WTC11 (cell line): ENCODE measurements at regions not wholly inside any gene's neighbourhood (a gene's known extent, or its start where the extent isn't known, plus 50 kb on each side); places are given as distances from the start of the nearest gene placed in this dataset.
A peak's percentile ranks its signal among the peaks of the same experiment; 100 is the strongest.

Source experiments
- ATAC-seq: fragments of 200-7000 bp; cut with Tn5 transposase; 2 replicates; pipeline ENCODE4 v1.10.0; 2021; ENCODE audit warnings: mild to moderate bottlenecking, moderate library complexity
- CTCF ChIA-PET: fragments of 300-600 bp; sonication (Branson Sonifier 250); formaldehyde crosslinking; loops from one replicate; lab custom pipeline; 2021; ENCODE audit warnings: antibody characterized with exemption; lab: Charles Lee
- POLR2A ChIA-PET: fragments of 350-600 bp; sonication (Branson Sonifier 250); formaldehyde crosslinking; loops from one replicate; lab custom pipeline; 2021; ENCODE audit warnings: antibody characterized with exemption; lab: Charles Lee
- DNase-seq: peaks from one replicate; pipeline ENCODE4 v3.0.0; 2021; ENCODE audit warnings: low spot score
- H3K27ac Mint-ChIP-seq: 2 replicates; pipeline ENCODE4 v1.8.0; 2021; ENCODE audit warnings: mixed read lengths
- H3K27me3 Mint-ChIP-seq: 2 replicates; pipeline ENCODE4 v1.8.0; 2021; ENCODE audit warnings: low read depth, mild to moderate bottlenecking, moderate library complexity, mixed read lengths
- H3K36me3 Mint-ChIP-seq: 2 replicates; pipeline ENCODE4 v1.8.0; 2021; ENCODE audit warnings: mixed read lengths
- H3K4me1 Mint-ChIP-seq: 2 replicates; pipeline ENCODE4 v1.8.0; 2022; ENCODE audit warnings: mixed read lengths
- H3K4me3 Mint-ChIP-seq: 2 replicates; pipeline ENCODE4 v1.8.0; 2021; ENCODE audit warnings: mild to moderate bottlenecking, moderate library complexity, mixed read lengths
- H3K9me3 Mint-ChIP-seq: 2 replicates; pipeline ENCODE4 v1.8.0; 2021; ENCODE audit warnings: mixed read lengths
- ATF6 ChIP-seq: sonication (generic); formaldehyde crosslinking; IDR thresholded peaks from 2 replicates; pipeline ENCODE4 v1.8.1; 2023; ENCODE audit warnings: mild to moderate bottlenecking, missing genetic modification reagents
- E2F4 ChIP-seq: sonication (generic); formaldehyde crosslinking; IDR thresholded peaks from 2 replicates; pipeline ENCODE4 v1.8.1; 2022; ENCODE audit warnings: low read depth, mild to moderate bottlenecking, moderate library complexity, missing genetic modification reagents, borderline replicate concordance
- FOXJ3 ChIP-seq: sonication (generic); formaldehyde crosslinking; IDR thresholded peaks from 2 replicates; pipeline ENCODE4 v1.9.0; 2021; ENCODE audit warnings: missing genetic modification reagents, mild to moderate bottlenecking, borderline replicate concordance
- FOXP1 ChIP-seq: sonication (generic); formaldehyde crosslinking; IDR thresholded peaks from 2 replicates; pipeline ENCODE4 v1.8.0; 2022; ENCODE audit warnings: missing genetic modification reagents, mild to moderate bottlenecking, moderate library complexity, borderline replicate concordance
- GRHL2 ChIP-seq: fragments of 250-450 bp; sonication (Bioruptor Pico); IDR thresholded peaks from 2 replicates; pipeline ENCODE4 v1.8.0; 2022; ENCODE audit warnings: mild to moderate bottlenecking, moderate library complexity; ENCODE audit not compliant: insufficient replicate concordance, severe bottlenecking
- NFATC4 ChIP-seq: fragments of 250-450 bp; sonication (Bioruptor Pico); IDR thresholded peaks from 2 replicates; pipeline ENCODE4 v1.9.0; 2021; ENCODE audit warnings: mild to moderate bottlenecking
- NFYB ChIP-seq: sonication (generic); formaldehyde crosslinking; conservative IDR thresholded peaks from 2 replicates; pipeline ENCODE4 v1.8.0; 2022; ENCODE audit warnings: low read depth, missing genetic modification reagents
- NR1H2 ChIP-seq: sonication (generic); formaldehyde crosslinking; IDR thresholded peaks from 2 replicates; pipeline ENCODE4 v1.9.0; 2021; ENCODE audit warnings: mild to moderate bottlenecking, moderate library complexity, missing genetic modification reagents
- RORB ChIP-seq: fragments of 250-450 bp; sonication (Bioruptor Pico); IDR thresholded peaks from 2 replicates; pipeline ENCODE4 v1.9.0; 2021; ENCODE audit warnings: mild to moderate bottlenecking
- SMAD3 ChIP-seq: sonication (generic); formaldehyde crosslinking; IDR thresholded peaks from 2 replicates; pipeline ENCODE4 v1.8.0; 2022; ENCODE audit warnings: missing genetic modification reagents, mild to moderate bottlenecking, borderline replicate concordance
- SMAD4 ChIP-seq: sonication (generic); formaldehyde crosslinking; IDR thresholded peaks from 2 replicates; pipeline ENCODE4 v1.8.0; 2022; ENCODE audit warnings: mild to moderate bottlenecking, missing genetic modification reagents
- SOX15 ChIP-seq: fragments of 250-450 bp; sonication (Bioruptor Pico); IDR thresholded peaks from 2 replicates; pipeline ENCODE4 v1.9.0; 2021; ENCODE audit warnings: mild to moderate bottlenecking
- STAT6 ChIP-seq: sonication (generic); formaldehyde crosslinking; conservative IDR thresholded peaks from 2 replicates; pipeline ENCODE4 v1.8.1; 2023; ENCODE audit warnings: mild to moderate bottlenecking, low read depth, missing genetic modification reagents, moderate library complexity
- TCF7 ChIP-seq: sonication (generic); formaldehyde crosslinking; IDR thresholded peaks from 2 replicates; pipeline ENCODE4 v1.8.0; 2022; ENCODE audit warnings: mild to moderate bottlenecking, low read depth, missing genetic modification reagents, moderate library complexity
- TF ChIP-seq, protein P1 (sequence below): sonication (generic); formaldehyde crosslinking; IDR thresholded peaks from 2 replicates; pipeline ENCODE4 v1.8.1; 2023; ENCODE audit warnings: mild to moderate bottlenecking, moderate library complexity, missing genetic modification reagents
- TF ChIP-seq, protein P2 (sequence below): sonication (generic); formaldehyde crosslinking; IDR thresholded peaks from 2 replicates; pipeline ENCODE4 v1.8.1; 2023; ENCODE audit warnings: mild to moderate bottlenecking, missing genetic modification reagents, borderline replicate concordance

DNA sequence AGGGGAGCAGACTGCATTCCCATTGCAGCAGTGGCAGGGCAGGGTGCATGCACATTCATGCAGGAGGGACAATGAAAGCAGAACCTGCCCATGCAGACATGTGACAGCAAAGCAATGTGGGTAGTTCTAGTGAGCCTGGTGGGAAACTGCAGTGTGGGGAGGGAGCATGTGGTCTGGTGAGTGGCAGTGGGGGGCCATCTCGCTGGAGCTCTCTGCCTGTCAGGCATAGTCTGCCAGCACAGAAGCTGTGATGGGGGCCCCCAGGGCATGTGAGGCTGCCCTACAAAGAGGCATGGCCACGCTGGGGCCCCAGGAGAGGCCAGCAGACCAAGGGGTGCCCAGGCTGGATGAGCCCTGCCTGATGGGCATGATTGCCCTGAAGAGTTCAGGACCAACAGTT, 579.7 kb downstream of the PTPRC start (continued):
- TF ChIP-seq, protein P1, sequence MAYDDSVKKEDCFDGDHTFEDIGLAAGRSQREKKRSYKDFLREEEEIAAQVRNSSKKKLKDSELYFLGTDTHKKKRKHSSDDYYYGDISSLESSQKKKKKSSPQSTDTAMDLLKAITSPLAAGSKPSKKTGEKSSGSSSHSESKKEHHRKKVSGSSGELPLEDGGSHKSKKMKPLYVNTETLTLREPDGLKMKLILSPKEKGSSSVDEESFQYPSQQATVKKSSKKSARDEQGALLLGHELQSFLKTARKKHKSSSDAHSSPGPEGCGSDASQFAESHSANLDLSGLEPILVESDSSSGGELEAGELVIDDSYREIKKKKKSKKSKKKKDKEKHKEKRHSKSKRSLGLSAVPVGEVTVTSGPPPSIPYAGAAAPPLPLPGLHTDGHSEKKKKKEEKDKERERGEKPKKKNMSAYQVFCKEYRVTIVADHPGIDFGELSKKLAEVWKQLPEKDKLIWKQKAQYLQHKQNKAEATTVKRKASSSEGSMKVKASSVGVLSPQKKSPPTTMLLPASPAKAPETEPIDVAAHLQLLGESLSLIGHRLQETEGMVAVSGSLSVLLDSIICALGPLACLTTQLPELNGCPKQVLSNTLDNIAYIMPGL (CRISPR knock-in tag): no peak
- TF ChIP-seq FOXP1 (CRISPR knock-in tag): no peak
- TF ChIP-seq NR1H2 (CRISPR knock-in tag): no peak

- ChIA-PET POLR2A (no interaction called here), CTCF (no interaction called here)
- Mint-ChIP-seq H3K27me3 (no peaks in the 10 kb centered on the region), H3K36me3 (no peaks in the 10 kb centered on the region), H3K4me1 (0 out of 2 replicates have a peak, but pooled peaks cover 5% of the 10 kb centered on the region), H3K9me3 (peaks cover 5% of the 10 kb centered on the region), H3K4me3 (no peak overlapping the region), H3K27ac (no peak overlapping the region)
- ATAC-seq (no peak), DNase-seq (no peak)
- TF ChIP-seq, protein P2, sequence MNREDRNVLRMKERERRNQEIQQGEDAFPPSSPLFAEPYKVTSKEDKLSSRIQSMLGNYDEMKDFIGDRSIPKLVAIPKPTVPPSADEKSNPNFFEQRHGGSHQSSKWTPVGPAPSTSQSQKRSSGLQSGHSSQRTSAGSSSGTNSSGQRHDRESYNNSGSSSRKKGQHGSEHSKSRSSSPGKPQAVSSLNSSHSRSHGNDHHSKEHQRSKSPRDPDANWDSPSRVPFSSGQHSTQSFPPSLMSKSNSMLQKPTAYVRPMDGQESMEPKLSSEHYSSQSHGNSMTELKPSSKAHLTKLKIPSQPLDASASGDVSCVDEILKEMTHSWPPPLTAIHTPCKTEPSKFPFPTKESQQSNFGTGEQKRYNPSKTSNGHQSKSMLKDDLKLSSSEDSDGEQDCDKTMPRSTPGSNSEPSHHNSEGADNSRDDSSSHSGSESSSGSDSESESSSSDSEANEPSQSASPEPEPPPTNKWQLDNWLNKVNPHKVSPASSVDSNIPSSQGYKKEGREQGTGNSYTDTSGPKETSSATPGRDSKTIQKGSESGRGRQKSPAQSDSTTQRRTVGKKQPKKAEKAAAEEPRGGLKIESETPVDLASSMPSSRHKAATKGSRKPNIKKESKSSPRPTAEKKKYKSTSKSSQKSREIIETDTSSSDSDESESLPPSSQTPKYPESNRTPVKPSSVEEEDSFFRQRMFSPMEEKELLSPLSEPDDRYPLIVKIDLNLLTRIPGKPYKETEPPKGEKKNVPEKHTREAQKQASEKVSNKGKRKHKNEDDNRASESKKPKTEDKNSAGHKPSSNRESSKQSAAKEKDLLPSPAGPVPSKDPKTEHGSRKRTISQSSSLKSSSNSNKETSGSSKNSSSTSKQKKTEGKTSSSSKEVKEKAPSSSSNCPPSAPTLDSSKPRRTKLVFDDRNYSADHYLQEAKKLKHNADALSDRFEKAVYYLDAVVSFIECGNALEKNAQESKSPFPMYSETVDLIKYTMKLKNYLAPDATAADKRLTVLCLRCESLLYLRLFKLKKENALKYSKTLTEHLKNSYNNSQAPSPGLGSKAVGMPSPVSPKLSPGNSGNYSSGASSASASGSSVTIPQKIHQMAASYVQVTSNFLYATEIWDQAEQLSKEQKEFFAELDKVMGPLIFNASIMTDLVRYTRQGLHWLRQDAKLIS: no peak
- TF ChIP-seq TCF7 (CRISPR knock-in tag): no peak
- no peak for TF ChIP-seq SMAD3 (CRISPR knock-in tag)
- TF ChIP-seq FOXP1 (CRISPR knock-in tag): no peak
- TF ChIP-seq SMAD4 (CRISPR knock-in tag): no peak
- no peak for TF ChIP-seq SOX15 (CRISPR knock-in tag)
- TF ChIP-seq STAT6 (CRISPR knock-in tag): no peak
- TF ChIP-seq NFATC4 (CRISPR knock-in tag): no peak
- no peak for TF ChIP-seq GRHL2 (CRISPR knock-in tag)
Observed at GRCh38 chr1:199220031-199220430, 581.2 kb downstream of the PTPRC start.

GRCh38 chr1:199221371-199222150, 582.7 kb downstream of the PTPRC start:
- CTCF ChIA-PET: no interaction called here
- no peak for TF ChIP-seq SOX15 (CRISPR knock-in tag)
- no peak for TF ChIP-seq NFYB
- TF ChIP-seq ATF6: no peak
- no peak for TF ChIP-seq FOXJ3 (CRISPR knock-in tag)
- TF ChIP-seq RORB (CRISPR knock-in tag): no peak
- no peak for TF ChIP-seq E2F4 (CRISPR knock-in tag)
- TF ChIP-seq, protein P2: no peak

More at GRCh38 chr1:199221371-199222150, 582.7 kb downstream of the PTPRC start:
- Mint-ChIP-seq H3K4me3 (no peak overlapping the region), H3K27me3 (no peaks in the 10 kb centered on the region), H3K4me1 (0 out of 2 replicates have a peak, but pooled peaks cover 5% of the 10 kb centered on the region), H3K9me3 (no peaks in the 10 kb centered on the region), H3K36me3 (no peaks in the 10 kb centered on the region), H3K27ac (no peak overlapping the region)
- ATAC-seq: 0 out of 2 replicates have a peak, but pooled peaks have one; percentile 22
- POLR2A ChIA-PET: no interaction called here
- no peak for DNase-seq
